Nephron progenitor cell (in vitro differentiated cells): ENCODE measurements at regions not wholly inside any gene's neighbourhood (a gene's known extent, or its start where the extent isn't known, plus 50 kb on each side); places are given as distances from the start of the nearest gene placed in this dataset.

ENCODE experiments used
- DNase-seq: peaks from one replicate; pipeline ENCODE4 v3.0.0; 2021
- H3K27ac Mint-ChIP-seq: 2 replicates; pipeline ENCODE4 v1.8.0; 2021; ENCODE audit warnings: mild to moderate bottlenecking, moderate library complexity, mixed read lengths
- H3K27me3 Mint-ChIP-seq: 2 replicates; pipeline ENCODE4 v1.8.0; 2021; ENCODE audit warnings: mild to moderate bottlenecking, low read depth, mixed read lengths; ENCODE audit not compliant: poor library complexity
- H3K36me3 Mint-ChIP-seq: 2 replicates; pipeline ENCODE4 v1.8.0; 2021; ENCODE audit warnings: low read depth, mixed read lengths
- H3K4me1 Mint-ChIP-seq: 2 replicates; pipeline ENCODE4 v1.8.0; 2021; ENCODE audit warnings: mixed read lengths
- H3K4me3 Mint-ChIP-seq: 2 replicates; pipeline ENCODE4 v1.8.0; 2021; ENCODE audit warnings: mild to moderate bottlenecking, moderate library complexity, mixed read lengths
- H3K9me3 Mint-ChIP-seq: 2 replicates; pipeline ENCODE4 v1.8.0; 2021; ENCODE audit warnings: mild to moderate bottlenecking, moderate library complexity, mixed read lengths
- TF ChIP-seq, protein P1 (sequence below): fragments of 200-600 bp; sonication (generic); IDR thresholded peaks from 2 replicates; pipeline ENCODE4 v1.5.0; 2021; ENCODE audit warnings: antibody characterized with exemption

GRCh38 chr5:68395926-68396511 is 180.5 kb downstream of the PIK3R1 start:
- Mint-ChIP-seq H3K27me3 (peaks cover 7% of the 10 kb centered on the region), H3K27ac (no peak overlapping the region), H3K36me3 (no peaks in the 10 kb centered on the region), H3K4me1 (no peaks in the 10 kb centered on the region), H3K4me3 (no peak overlapping the region), H3K9me3 (peaks cover 23% of the 10 kb centered on the region)
- TF ChIP-seq, protein P1, sequence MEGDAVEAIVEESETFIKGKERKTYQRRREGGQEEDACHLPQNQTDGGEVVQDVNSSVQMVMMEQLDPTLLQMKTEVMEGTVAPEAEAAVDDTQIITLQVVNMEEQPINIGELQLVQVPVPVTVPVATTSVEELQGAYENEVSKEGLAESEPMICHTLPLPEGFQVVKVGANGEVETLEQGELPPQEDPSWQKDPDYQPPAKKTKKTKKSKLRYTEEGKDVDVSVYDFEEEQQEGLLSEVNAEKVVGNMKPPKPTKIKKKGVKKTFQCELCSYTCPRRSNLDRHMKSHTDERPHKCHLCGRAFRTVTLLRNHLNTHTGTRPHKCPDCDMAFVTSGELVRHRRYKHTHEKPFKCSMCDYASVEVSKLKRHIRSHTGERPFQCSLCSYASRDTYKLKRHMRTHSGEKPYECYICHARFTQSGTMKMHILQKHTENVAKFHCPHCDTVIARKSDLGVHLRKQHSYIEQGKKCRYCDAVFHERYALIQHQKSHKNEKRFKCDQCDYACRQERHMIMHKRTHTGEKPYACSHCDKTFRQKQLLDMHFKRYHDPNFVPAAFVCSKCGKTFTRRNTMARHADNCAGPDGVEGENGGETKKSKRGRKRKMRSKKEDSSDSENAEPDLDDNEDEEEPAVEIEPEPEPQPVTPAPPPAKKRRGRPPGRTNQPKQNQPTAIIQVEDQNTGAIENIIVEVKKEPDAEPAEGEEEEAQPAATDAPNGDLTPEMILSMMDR = no peak
- DNase-seq = no peak

GRCh38 chr5:68396722-68397121 is 181.2 kb downstream of the PIK3R1 start:
- Mint-ChIP-seq H3K4me3 (no peak overlapping the region), H3K4me1 (peaks cover 5% of the 10 kb centered on the region), H3K9me3 (peaks cover 30% of the 10 kb centered on the region), H3K27me3 (peaks cover 7% of the 10 kb centered on the region), H3K27ac (no peak overlapping the region), H3K36me3 (no peaks in the 10 kb centered on the region)
- TF ChIP-seq, protein P1 = no peak
- DNase-seq = no peak

- TF ChIP-seq, protein P1 = no peak
- peaks cover 5% of the 10 kb centered on the region for H3K4me1 Mint-ChIP-seq
- no peak overlapping the region for H3K4me3 Mint-ChIP-seq
- peaks cover 32% of the 10 kb centered on the region for H3K9me3 Mint-ChIP-seq
- no peak for DNase-seq
- no peaks in the 10 kb centered on the region for H3K36me3 Mint-ChIP-seq
- no peak overlapping the region for H3K27ac Mint-ChIP-seq
- H3K27me3 Mint-ChIP-seq = peaks cover 4% of the 10 kb centered on the region
These were observed 182.7 kb downstream of the PIK3R1 start for GRCh38 chr5:68398146-68398812.

GRCh38 chr5:68403301-68403700 is 187.7 kb downstream of the PIK3R1 start:
- no peaks in the 10 kb centered on the region for H3K36me3 Mint-ChIP-seq
- no peak overlapping the region for H3K27ac Mint-ChIP-seq
- peaks cover 26% of the 10 kb centered on the region for H3K4me1 Mint-ChIP-seq

DNA sequence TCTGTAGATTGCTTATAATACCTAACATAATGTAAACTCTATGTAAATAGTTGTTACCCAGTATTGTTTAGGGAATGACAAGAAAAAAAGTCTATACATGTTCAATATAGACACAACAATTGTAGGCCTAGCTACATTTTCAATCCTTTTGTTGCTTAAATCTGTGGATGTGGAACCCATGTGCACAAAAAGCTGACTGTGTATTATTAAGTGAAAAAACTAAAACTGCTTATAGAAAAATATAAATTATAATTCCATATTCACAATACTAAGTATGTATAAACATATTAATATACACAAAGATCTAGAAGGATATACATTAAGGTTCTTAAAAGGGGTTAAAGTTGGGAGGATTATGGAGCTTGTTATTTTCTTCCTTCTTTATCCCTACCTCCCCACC is 188.7 kb downstream of the PIK3R1 start:
- peaks cover 26% of the 10 kb centered on the region for H3K4me1 Mint-ChIP-seq
- no peak for DNase-seq
- H3K4me3 Mint-ChIP-seq = no peak overlapping the region
- H3K27ac Mint-ChIP-seq = no peak overlapping the region
- peaks cover 17% of the 10 kb centered on the region for H3K9me3 Mint-ChIP-seq
- H3K27me3 Mint-ChIP-seq = no peaks in the 10 kb centered on the region
- no peaks in the 10 kb centered on the region for H3K36me3 Mint-ChIP-seq
- TF ChIP-seq, protein P1 = no peak

More at GRCh38 chr5:68403301-68403700, 187.7 kb downstream of the PIK3R1 start:
- DNase-seq = no peak
- no peaks in the 10 kb centered on the region for H3K27me3 Mint-ChIP-seq
- H3K4me3 Mint-ChIP-seq = no peak overlapping the region
- TF ChIP-seq, protein P1 = no peak
- H3K9me3 Mint-ChIP-seq = peaks cover 21% of the 10 kb centered on the region
